SK-N-MC (cell line): ENCODE measurements at regions not wholly inside any gene's neighbourhood (a gene's known extent, or its start where the extent isn't known, plus 50 kb on each side); places are given as distances from the start of the nearest gene placed in this dataset.

Experiments
- DNase-seq: peaks from one replicate; pipeline ENCODE4 v3.0.0-alpha.2; 2011; ENCODE audit warnings: low read depth, low spot score
- H3K27ac ChIP-seq: fragments of 200-600 bp; sonication (generic); 2 replicates; pipeline ENCODE4 v1.5.1; 2016; ENCODE audit warnings: mixed run types
- H3K36me3 ChIP-seq: fragments of 200-600 bp; sonication (generic); 2 replicates; pipeline ENCODE4 v1.6.1; 2017; ENCODE audit warnings: antibody characterized with exemption, low read length, mixed read lengths; ENCODE audit not compliant: insufficient read depth
- H3K4me3 ChIP-seq: fragments of 200-600 bp; sonication (generic); 2 replicates; pipeline ENCODE4 v1.5.1; 2016
- H3K9ac ChIP-seq: fragments of 200-600 bp; sonication (generic); 2 replicates; pipeline ENCODE4 v1.8.0; 2017; ENCODE audit warnings: mixed run types, mixed read lengths; ENCODE audit not compliant: insufficient read length
- H3K9me3 ChIP-seq: fragments of 200-600 bp; sonication (generic); 2 replicates; pipeline ENCODE4 v1.6.1; 2017; ENCODE audit warnings: low read depth, mild to moderate bottlenecking, antibody characterized with exemption, low read length, moderate library complexity, mixed read lengths
- EZH2 ChIP-seq: fragments of 200-600 bp; sonication (generic); IDR thresholded peaks from one replicate; pipeline ENCODE4 v1.6.1; 2017; ENCODE audit warnings: antibody characterized with exemption
- FOXP2 ChIP-seq: optimal IDR thresholded peaks from 2 replicates; pipeline ENCODE3; 2011; ENCODE audit warnings: mild to moderate bottlenecking, moderate library complexity; ENCODE audit not compliant: insufficient read depth; ENCODE audit errors: extremely low read length, control extremely low read depth
- POLR2AphosphoS5 ChIP-seq: IDR thresholded peaks from 2 replicates; pipeline ENCODE4 v1.6.1; 2012; ENCODE audit warnings: mild to moderate bottlenecking, low read depth, low read length, borderline replicate concordance

- Histone ChIP-seq H3K4me3 (no peak overlapping the region), H3K9me3 (no peaks in the 10 kb centered on the region), H3K36me3 (no peaks in the 10 kb centered on the region), H3K27ac (no peak overlapping the region), H3K9ac (no peak overlapping the region)
- DNase-seq, result no peak
- TF ChIP-seq POLR2AphosphoS5 (no peak), EZH2 (no peak), FOXP2 (no peak)
Measured at GRCh38 chr14:43175896-43176295, 1331.2 kb downstream of the FSCB start.

GRCh38 chr14:43172899-43173548, 1334.1 kb downstream of the FSCB start:
- TF ChIP-seq POLR2AphosphoS5 (no peak), EZH2 (no peak), FOXP2 (no peak)

GRCh38 chr14:43169722-43170121, 1337.4 kb downstream of the FSCB start:
- no peak overlapping the region for H3K9ac ChIP-seq
- H3K36me3 ChIP-seq, result no peaks in the 10 kb centered on the region
- no peak overlapping the region for H3K4me3 ChIP-seq
- TF ChIP-seq FOXP2 (no peak), POLR2AphosphoS5 (no peak), EZH2 (no peak)
- no peak overlapping the region for H3K27ac ChIP-seq
- H3K9me3 ChIP-seq, result no peaks in the 10 kb centered on the region
- DNase-seq, result no peak

More at GRCh38 chr14:43172899-43173548, 1334.1 kb downstream of the FSCB start:
- H3K9me3 ChIP-seq, result no peaks in the 10 kb centered on the region
- H3K27ac ChIP-seq, result no peak overlapping the region
- no peak overlapping the region for H3K4me3 ChIP-seq
- no peak overlapping the region for H3K9ac ChIP-seq
- no peak for DNase-seq
- H3K36me3 ChIP-seq, result no peaks in the 10 kb centered on the region

- H3K9me3 ChIP-seq, result no peaks in the 10 kb centered on the region
- no peak for DNase-seq
- H3K27ac ChIP-seq, result no peak overlapping the region
- TF ChIP-seq EZH2, result no peak
- no peak for TF ChIP-seq POLR2AphosphoS5
- TF ChIP-seq FOXP2, result no peak
- H3K36me3 ChIP-seq, result no peaks in the 10 kb centered on the region
- no peak overlapping the region for H3K4me3 ChIP-seq
- no peak overlapping the region for H3K9ac ChIP-seq
Measured at GRCh38 chr14:43168371-43168925, 1338.6 kb downstream of the FSCB start.

GRCh38 chr14:43166163-43166562, 1340.9 kb downstream of the FSCB start:
- H3K9me3 ChIP-seq, result no peaks in the 10 kb centered on the region
- no peak overlapping the region for H3K27ac ChIP-seq
- no peak for DNase-seq
- no peak overlapping the region for H3K9ac ChIP-seq
- TF ChIP-seq POLR2AphosphoS5 (no peak), EZH2 (no peak), FOXP2 (no peak)
- H3K4me3 ChIP-seq, result no peak overlapping the region
- no peaks in the 10 kb centered on the region for H3K36me3 ChIP-seq

GRCh38 chr14:43165651-43166050, 1341.4 kb downstream of the FSCB start:
- H3K27ac ChIP-seq, result no peak overlapping the region
- no peak overlapping the region for H3K4me3 ChIP-seq
- TF ChIP-seq FOXP2 (no peak), POLR2AphosphoS5 (no peak), EZH2 (no peak)
- DNase-seq, result no peak
- no peak overlapping the region for H3K9ac ChIP-seq
- H3K36me3 ChIP-seq, result no peaks in the 10 kb centered on the region
- H3K9me3 ChIP-seq, result no peaks in the 10 kb centered on the region

- Histone ChIP-seq H3K36me3 (no peaks in the 10 kb centered on the region), H3K9me3 (no peaks in the 10 kb centered on the region), H3K4me3 (no peak overlapping the region), H3K9ac (no peak overlapping the region), H3K27ac (no peak overlapping the region)
- no peak for DNase-seq
- TF ChIP-seq FOXP2 (no peak), POLR2AphosphoS5 (no peak), EZH2 (no peak)
Measured at GRCh38 chr14:43161477-43161876, 1345.6 kb downstream of the FSCB start.

GRCh38 chr14:43157661-43158060, 1349.4 kb downstream of the FSCB start:
- no peak overlapping the region for H3K4me3 ChIP-seq
- no peak overlapping the region for H3K27ac ChIP-seq
- no peaks in the 10 kb centered on the region for H3K9me3 ChIP-seq
- DNase-seq, result no peak
- TF ChIP-seq POLR2AphosphoS5, result no peak
- TF ChIP-seq FOXP2, result no peak
- H3K36me3 ChIP-seq, result no peaks in the 10 kb centered on the region
- no peak overlapping the region for H3K9ac ChIP-seq

- no peaks in the 10 kb centered on the region for H3K36me3 ChIP-seq
- no peak for DNase-seq
- no peak for TF ChIP-seq POLR2AphosphoS5
- no peak for TF ChIP-seq EZH2
- TF ChIP-seq FOXP2, result no peak
Measured at GRCh38 chr14:43155924-43156323, 1351.2 kb downstream of the FSCB start.

More at GRCh38 chr14:43155924-43156323, 1351.2 kb downstream of the FSCB start:
- no peak overlapping the region for H3K9ac ChIP-seq
- H3K9me3 ChIP-seq, result no peaks in the 10 kb centered on the region
- no peak overlapping the region for H3K27ac ChIP-seq
- no peak overlapping the region for H3K4me3 ChIP-seq
